K562 (cell line): ENCODE measurements at regions not wholly inside any gene's neighbourhood (a gene's known extent, or its start where the extent isn't known, plus 50 kb on each side); places are given as distances from the start of the nearest gene placed in this dataset.

Experiments
- ATAC-seq: fragments of 200-7000 bp; cut with Tn5 transposase; 3 replicates; pipeline ENCODE4 v1.9.1; 2020; ENCODE audit warnings: moderate library complexity
- BruUV-seq: library from RNA; stranded (reverse); fragments of 400-500 nt; replicated peaks from 2 replicates; lab custom pipeline; 2021; lab: Mats Ljungman, UMichigan
- CTCF ChIA-PET: fragments of 300-600 bp; formaldehyde crosslinking; extraction: SDS; loops from one replicate; lab custom pipeline; 2021; ENCODE audit warnings: low intra/inter-chr PET ratio; lab: Yijun Ruan, JAX
- POLR2A ChIA-PET: fragments of 300-600, 350-650 bp; sonication (Branson Sonifier 250); formaldehyde crosslinking; extraction: SDS; loops from one replicate; lab custom pipeline; 2021; ENCODE audit warnings: antibody characterized with exemption, inconsistent platforms; lab: Yijun Ruan, JAX
- DNase-seq, 4 experiments: peaks; one replicate each; pipeline versions ENCODE4 v3.0.0 to v3.0.0-alpha.2; 2011 to 2018; ENCODE audit warnings: low spot score in 3 of 4, mixed read lengths in 3 of 4; ENCODE audit errors: extremely low read depth in 1 of 4
- FAIRE-seq: peaks from 2 replicates; lab custom pipeline; 2011; peaks lifted over from hg19 to GRCh38; lab: Jason Lieb, UNC
- H2AFZ ChIP-seq: 2 replicates; pipeline ENCODE4 v1.6.0; 2011; ENCODE audit warnings: low read depth, low read length, control low read depth, inconsistent platforms
- H3K27ac ChIP-seq: fragments of 200-600 bp; 3 replicates; pipeline ENCODE4 v1.8.0; 2011; ENCODE audit warnings: low read depth, mild to moderate bottlenecking, control low read depth, inconsistent platforms, low read length, moderate library complexity, mixed read lengths; ENCODE audit errors: extremely low read depth
- H3K27me3 ChIP-seq, 2 experiments: fragments of 300-600 bp in 1 of 2; 2 replicates in 1 of 2; 3 replicates in 1 of 2; pipeline versions ENCODE4 v1.6.0 to v1.8.0; 2011; ENCODE audit warnings: inconsistent platforms in 2 of 2, low read length in 2 of 2, mild to moderate bottlenecking in 1 of 2, mixed read lengths in 1 of 2, moderate library complexity in 1 of 2; ENCODE audit not compliant: control insufficient read depth in 2 of 2, insufficient read depth in 2 of 2
- H3K36me3 ChIP-seq: fragments of 300-600 bp; 3 replicates; pipeline ENCODE4 v1.8.0; 2011; ENCODE audit warnings: mild to moderate bottlenecking, low read length, inconsistent platforms; ENCODE audit not compliant: control insufficient read depth, insufficient read depth
- H3K4me1 ChIP-seq, 2 experiments: fragments of 200-600 bp in 1 of 2; replicated peaks in 1 of 2; 2 replicates in 1 of 2; 3 replicates in 1 of 2; pipeline versions ENCODE4 v1.5.1 to v1.8.0; 2011; ENCODE audit warnings: inconsistent platforms in 2 of 2, low read length in 2 of 2, mild to moderate bottlenecking in 1 of 2, mixed read lengths in 1 of 2, moderate library complexity in 1 of 2; ENCODE audit not compliant: control insufficient read depth in 2 of 2, insufficient read depth in 2 of 2
- H3K4me2 ChIP-seq: 2 replicates; pipeline ENCODE4 v1.6.1; 2011; ENCODE audit warnings: low read length, control low read depth, inconsistent platforms, mixed read lengths; ENCODE audit not compliant: insufficient read depth
- H3K4me3 ChIP-seq: fragments of 200-600 bp; sonication (generic), shearing (Covaris generic); 2 replicates; pipeline ENCODE4 v1.5.1; 2016; ENCODE audit warnings: control low read depth, inconsistent platforms
- H3K79me2 ChIP-seq: fragments of 200-600 bp; 3 replicates; pipeline ENCODE4 v1.8.0; 2011; ENCODE audit warnings: low read length, inconsistent platforms; ENCODE audit not compliant: control insufficient read depth, insufficient read depth
- H3K9ac ChIP-seq, 2 experiments: 2 replicates each; pipeline versions ENCODE4 v1.6.0 to v1.6.1; 2011; ENCODE audit warnings: low read depth in 2 of 2, low read length in 2 of 2, control low read depth in 1 of 2, inconsistent platforms in 1 of 2, mild to moderate bottlenecking in 1 of 2, mixed read lengths in 1 of 2; ENCODE audit not compliant: insufficient read depth in 1 of 2
- H3K9me1 ChIP-seq: one replicate; pipeline ENCODE4 v1.6.0; 2011; ENCODE audit warnings: inconsistent platforms, mild to moderate bottlenecking, low read length, moderate library complexity; ENCODE audit not compliant: control insufficient read depth, insufficient read depth
- H3K9me3 ChIP-seq: replicated peaks from 2 replicates; pipeline ENCODE4 v1.5.1; 2011; ENCODE audit warnings: low read depth, low read length, inconsistent platforms; ENCODE audit not compliant: control insufficient read depth, insufficient read depth
- H4K20me1 ChIP-seq: replicated peaks from 2 replicates; pipeline ENCODE4 v1.6.1; 2011; ENCODE audit warnings: low read length, inconsistent platforms, mixed read lengths; ENCODE audit not compliant: control insufficient read depth, insufficient read depth
- BRD9 ChIP-seq: fragments of 450-650 bp; IDR thresholded peaks from 2 replicates; pipeline ENCODE4 v1.6.1; 2018; ENCODE audit warnings: low read depth; ENCODE audit not compliant: partially characterized antibody
- CBX8 ChIP-seq: fragments of 200-600 bp; sonication (generic); IDR thresholded peaks from 2 replicates; pipeline ENCODE4 v1.6.1; 2012; ENCODE audit warnings: borderline replicate concordance, mixed run types, low read depth, mild to moderate bottlenecking, moderate library complexity, mixed read lengths, low read length, control low read depth, inconsistent platforms; ENCODE audit not compliant: poor library complexity, severe bottlenecking; ENCODE audit errors: extremely low read depth
- FOXM1 ChIP-seq, 2 experiments: fragments of 450-650 bp in 1 of 2; sonication (generic) in 1 of 2; formaldehyde crosslinking in 1 of 2; IDR thresholded peaks; 2 replicates each; pipeline versions ENCODE4 v1.6.1 to v1.9.0; 2017 to 2022; ENCODE audit warnings: low read depth in 2 of 2, mild to moderate bottlenecking in 2 of 2, missing genetic modification reagents in 1 of 2, moderate library complexity in 1 of 2
- HBP1 ChIP-seq: fragments of 450-650 bp; formaldehyde crosslinking; IDR thresholded peaks from 2 replicates; pipeline ENCODE4 v1.4.0; 2022; ENCODE audit warnings: missing genetic modification characterization
- JUNB ChIP-seq: fragments of 450-650 bp; formaldehyde crosslinking; conservative IDR thresholded peaks from 2 replicates; pipeline ENCODE4 v1.4.0; 2020; ENCODE audit warnings: mild to moderate bottlenecking
- NRF1 ChIP-seq, 2 experiments: fragments of 450-650 bp; IDR thresholded peaks in 1 of 2; conservative IDR thresholded peaks in 1 of 2; 2 replicates each; pipeline ENCODE4 v1.6.1; 2014; ENCODE audit warnings: mild to moderate bottlenecking in 2 of 2
- POLR3G ChIP-seq: IDR thresholded peaks from 2 replicates; pipeline ENCODE4 v1.6.1; 2011; ENCODE audit not compliant: insufficient read length, insufficient replicate concordance; ENCODE audit errors: extremely low read depth
- REST ChIP-seq, 2 experiments: fragments of 450-650 bp; formaldehyde crosslinking in 1 of 2; IDR thresholded peaks; 2 replicates each; pipeline versions ENCODE4 v1.4.0 to v1.6.1; 2014 to 2020; ENCODE audit warnings: mild to moderate bottlenecking in 2 of 2, borderline replicate concordance in 1 of 2, low read depth in 1 of 2
- TGIF2 ChIP-seq: sonication (generic); formaldehyde crosslinking; IDR thresholded peaks from 2 replicates; pipeline ENCODE4 v1.8.1; 2022; ENCODE audit warnings: mild to moderate bottlenecking, missing genetic modification reagents, moderate library complexity
- ZNF707 ChIP-seq: fragments of 250-450 bp; sonication (Bioruptor Pico); conservative IDR thresholded peaks from 2 replicates; pipeline ENCODE4 v1.8.0; 2022; ENCODE audit warnings: inconsistent platforms, mild to moderate bottlenecking, moderate library complexity
- ZSCAN29 ChIP-seq: fragments of 450-650 bp; IDR thresholded peaks from 2 replicates; pipeline ENCODE4 v1.6.1; 2017
- ZSCAN32 ChIP-seq: fragments of 450-650 bp; formaldehyde crosslinking; IDR thresholded peaks from 2 replicates; pipeline ENCODE4 v1.4.0; 2020; ENCODE audit warnings: mild to moderate bottlenecking, moderate library complexity
- WGBS: fragments of 100-300 bp; shearing (Covaris generic); methylation state at CpG from one replicate; pipeline ENCODE4 v1.1.6; 2016; ENCODE audit warnings: low coverage, mixed read lengths; ENCODE audit not compliant: insufficient coverage; ENCODE audit errors: missing lambda C conversion rate; 5-methylcytosine and 5-hydroxymethylcytosine counted together
- in situ Hi-C: fragments of 300-500 bp; cut with MboI; formaldehyde crosslinking; loops from 4 replicates; pipeline ENCODE4 v1.15.0; 2018; ENCODE audit warnings: inconsistent platforms, mixed read lengths
- intact Hi-C: fragments of 100-400 bp; cut with micrococcal nuclease; formaldehyde crosslinking; loops from 2 replicates; pipeline ENCODE4 v1.14.2; 2022

GRCh38 chr7:67809586-67809985, 813.0 kb downstream of the TYW1 start:
- POLR2A ChIA-PET, result no interaction called here
- Histone ChIP-seq H3K9ac (no peak overlapping the region), H3K9me1 (no peaks in the 10 kb centered on the region), H3K79me2 (no peaks in the 10 kb centered on the region), H3K27ac (no peak overlapping the region), H3K4me3 (no peak overlapping the region), H3K9me3 (no peaks in the 10 kb centered on the region), H3K36me3 (no peaks in the 10 kb centered on the region), H3K4me1 (no peaks in the 10 kb centered on the region), H3K4me2 (no peak overlapping the region), H3K27me3 (peaks cover 0 to 10% of the 10 kb centered on the region in 2 experiments; a peak in 3 of 5 replicates), H2AFZ (no peak overlapping the region), H4K20me1 (no peaks in the 10 kb centered on the region)
- ATAC-seq (no peak), FAIRE-seq (no peak), DNase-seq (no peak)
- intact Hi-C loops, result no loop called here
- CTCF ChIA-PET, result no interaction called here
- no TSS peak for BruUV-seq
- WGBS, result 0% methylated on average over 8 of the region's 8 CpGs
- in situ Hi-C loops, result no loop called here
- TF ChIP-seq FOXM1 (IDR thresholded peaks at IDR 0.05; ENCODE audit: low read depth), result no peak
- no peak for TF ChIP-seq FOXM1 (CRISPR knock-in tag; IDR thresholded peaks at IDR 0.05; ENCODE audit: low read depth)
- TF ChIP-seq JUNB (CRISPR knock-in tag), result no peak
- TF ChIP-seq POLR3G, result no peak
- TF ChIP-seq ZSCAN29, result no peak
- TF ChIP-seq REST (IDR thresholded peaks at IDR 0.05; ENCODE audit: borderline replicate concordance), result no peak
- no peak for TF ChIP-seq REST (CRISPR knock-in tag; IDR thresholded peaks at IDR 0.05; ENCODE audit: low read depth)
- TF ChIP-seq HBP1, result no peak
- no peak for TF ChIP-seq NRF1 (conservative IDR thresholded peaks at IDR 0.05 in 1 of 2, IDR thresholded peaks at IDR 0.05 in 1 of 2)
- no peak for TF ChIP-seq ZNF707 (CRISPR knock-in tag)
- no peak for TF ChIP-seq BRD9
- no peak for TF ChIP-seq CBX8
- no peak for TF ChIP-seq ZSCAN32
- no peak for TF ChIP-seq TGIF2 (CRISPR knock-in tag)
